HepG2 (cell line): ENCODE measurements at regions not wholly inside any gene's neighbourhood (a gene's known extent, or its start where the extent isn't known, plus 50 kb on each side); places are given as distances from the start of the nearest gene placed in this dataset.
A peak's percentile ranks its signal among the peaks of the same experiment; 100 is the strongest.

ENCODE experiments used
- ATAC-seq: fragments of 200-7000 bp; cut with Tn5 transposase; 3 replicates; pipeline ENCODE4 v1.9.1; 2020; ENCODE audit warnings: mild to moderate bottlenecking, moderate library complexity
- BruUV-seq: library from RNA; stranded (reverse); fragments of 400-500 nt; replicated peaks from 2 replicates; lab custom pipeline; 2021; lab: Mats Ljungman, UMichigan
- CTCF ChIA-PET: fragments of 300-600 bp; formaldehyde crosslinking; extraction: SDS; loops from one replicate; lab custom pipeline; 2021; ENCODE audit warnings: low total read pairs, inconsistent platforms, low intra/inter-chr PET ratio; lab: Yijun Ruan, JAX
- POLR2A ChIA-PET: fragments of 350-600 bp; sonication (Branson Sonifier 250); formaldehyde crosslinking; loops from one replicate; lab custom pipeline; 2020; ENCODE audit warnings: antibody characterized with exemption, inconsistent platforms; lab: Yijun Ruan, JAX
- DNase-seq: peaks from one replicate; pipeline ENCODE4 v3.0.0-alpha.2; 2015; ENCODE audit warnings: low spot score
- FAIRE-seq: peaks from 3 replicates; lab custom pipeline; 2011; peaks lifted over from hg19 to GRCh38; lab: Jason Lieb, UNC
- H2AFZ ChIP-seq: one replicate; pipeline ENCODE4 v1.6.1; 2011; ENCODE audit warnings: low read length, inconsistent platforms
- H3K27ac ChIP-seq: fragments of 300-600 bp; 3 replicates; pipeline ENCODE4 v1.8.0; 2011; ENCODE audit warnings: mixed run types, mild to moderate bottlenecking, mixed read lengths, low read length, inconsistent platforms; ENCODE audit not compliant: insufficient read depth; ENCODE audit errors: extremely low read length
- H3K27me3 ChIP-seq, 2 experiments: fragments of 200-600 bp in 1 of 2; 2 replicates in 1 of 2; 3 replicates in 1 of 2; pipeline versions ENCODE4 v1.6.0 to v1.8.0; 2011; ENCODE audit warnings: low read length in 2 of 2, mild to moderate bottlenecking in 2 of 2, moderate library complexity in 2 of 2, inconsistent platforms in 1 of 2; ENCODE audit not compliant: insufficient read depth in 2 of 2, control insufficient read depth in 1 of 2
- H3K36me3 ChIP-seq, 2 experiments: fragments of 200-600 bp in 1 of 2; replicated peaks in 1 of 2; 2 replicates in 1 of 2; 3 replicates in 1 of 2; pipeline versions ENCODE4 v1.5.1 to v1.8.0; 2011; ENCODE audit warnings: low read length in 2 of 2, inconsistent platforms in 1 of 2; ENCODE audit not compliant: insufficient read depth in 2 of 2, control insufficient read depth in 1 of 2
- H3K4me1 ChIP-seq: 2 replicates; pipeline ENCODE4 v1.5.1; 2012; ENCODE audit warnings: low read length, inconsistent platforms; ENCODE audit not compliant: insufficient read depth
- H3K4me2 ChIP-seq: 2 replicates; pipeline ENCODE4 v1.6.0; 2011; ENCODE audit warnings: low read depth, low read length, inconsistent platforms
- H3K4me3 ChIP-seq, 3 experiments: fragments of 200-600 bp in 1 of 3; sonication (generic), shearing (Covaris generic) in 1 of 3; replicated peaks in 1 of 3; 2 replicates each; pipeline ENCODE4 v1.5.1; 2011 to 2016; ENCODE audit warnings: low read length in 3 of 3, inconsistent platforms in 2 of 3, low read depth in 2 of 3, mild to moderate bottlenecking in 2 of 3, control low read depth in 1 of 3, mixed read lengths in 1 of 3; ENCODE audit not compliant: insufficient read depth in 1 of 3
- H3K79me2 ChIP-seq: one replicate; pipeline ENCODE4 v1.6.1; 2011; ENCODE audit warnings: low read length, inconsistent platforms; ENCODE audit not compliant: insufficient read depth
- H3K9ac ChIP-seq: 2 replicates; pipeline ENCODE4 v1.6.0; 2011; ENCODE audit warnings: mild to moderate bottlenecking, low read depth, low read length, inconsistent platforms; ENCODE audit not compliant: insufficient read depth
- H3K9me3 ChIP-seq: 2 replicates; pipeline ENCODE4 v1.5.1; 2012; ENCODE audit warnings: mild to moderate bottlenecking, low read length
- H4K20me1 ChIP-seq: 2 replicates; pipeline ENCODE4 v1.6.0; 2011; ENCODE audit warnings: inconsistent platforms, mild to moderate bottlenecking, low read length, moderate library complexity; ENCODE audit not compliant: insufficient read depth
- BORCS8-MEF2B ChIP-seq: sonication (generic); formaldehyde crosslinking; IDR thresholded peaks from 2 replicates; pipeline ENCODE4 v1.8.0; 2022; ENCODE audit warnings: mild to moderate bottlenecking, missing genetic modification reagents
- CEBPG ChIP-seq: IDR thresholded peaks from 2 replicates; pipeline ENCODE4 v1.6.1; 2016
- KMT2A ChIP-seq: sonication (generic); formaldehyde crosslinking; IDR thresholded peaks from 2 replicates; pipeline ENCODE4 v1.4.0; 2020; ENCODE audit warnings: missing genetic modification reagents
- TGIF2 ChIP-seq: IDR thresholded peaks from 2 replicates; pipeline ENCODE4 v1.6.1; 2016; ENCODE audit warnings: control low read depth, missing compliant biosample characterization
- THAP11 ChIP-seq: IDR thresholded peaks from 2 replicates; pipeline ENCODE4 v1.6.1; 2016; ENCODE audit warnings: missing biosample characterization, missing genetic modification reagents
- WGBS: methylation state at CpG from one replicate; pipeline ENCODE4 v1.1.6; 2017; ENCODE audit warnings: low lambda C conversion rate; 5-methylcytosine and 5-hydroxymethylcytosine counted together
- in situ Hi-C: cut with HindIII; loops from 2 replicates; pipeline ENCODE4 v1.10.0; 2017; ENCODE audit warnings: low pct_unique_long_range_greater_than_20kb; ENCODE audit not compliant: extremely low pct_ligation_motif_present
- intact Hi-C: fragments of 100-400 bp; cut with micrococcal nuclease; formaldehyde crosslinking; loops from one replicate; pipeline ENCODE4 v1.10.0; 2022; ENCODE audit not compliant: unreplicated experiment
- TF ChIP-seq, protein P1 (sequence below): sonication (generic); formaldehyde crosslinking; IDR thresholded peaks from 2 replicates; pipeline ENCODE4 v1.8.1; 2023; ENCODE audit warnings: mild to moderate bottlenecking, inconsistent platforms, moderate library complexity, missing genetic modification reagents, borderline replicate concordance
- TF ChIP-seq, protein P2 (sequence below), 2 experiments: fragments of 450-650 bp in 1 of 2; sonication (generic) in 1 of 2; formaldehyde crosslinking in 1 of 2; IDR thresholded peaks; 2 replicates each; pipeline versions ENCODE4 v1.6.1 to v1.8.0; 2016 to 2022; ENCODE audit warnings: antibody characterized with exemption in 1 of 2, mild to moderate bottlenecking in 1 of 2, missing genetic modification reagents in 1 of 2
- TF ChIP-seq, protein P3 (sequence below): sonication (generic); formaldehyde crosslinking; IDR thresholded peaks from 2 replicates; pipeline ENCODE4 v1.5.0; 2020; ENCODE audit warnings: mild to moderate bottlenecking, missing genetic modification reagents
- TF ChIP-seq, protein P4 (sequence below): sonication (generic); formaldehyde crosslinking; IDR thresholded peaks from 2 replicates; pipeline ENCODE4 v1.8.1; 2022; ENCODE audit warnings: low read depth, mild to moderate bottlenecking, missing genetic modification reagents

DNA sequence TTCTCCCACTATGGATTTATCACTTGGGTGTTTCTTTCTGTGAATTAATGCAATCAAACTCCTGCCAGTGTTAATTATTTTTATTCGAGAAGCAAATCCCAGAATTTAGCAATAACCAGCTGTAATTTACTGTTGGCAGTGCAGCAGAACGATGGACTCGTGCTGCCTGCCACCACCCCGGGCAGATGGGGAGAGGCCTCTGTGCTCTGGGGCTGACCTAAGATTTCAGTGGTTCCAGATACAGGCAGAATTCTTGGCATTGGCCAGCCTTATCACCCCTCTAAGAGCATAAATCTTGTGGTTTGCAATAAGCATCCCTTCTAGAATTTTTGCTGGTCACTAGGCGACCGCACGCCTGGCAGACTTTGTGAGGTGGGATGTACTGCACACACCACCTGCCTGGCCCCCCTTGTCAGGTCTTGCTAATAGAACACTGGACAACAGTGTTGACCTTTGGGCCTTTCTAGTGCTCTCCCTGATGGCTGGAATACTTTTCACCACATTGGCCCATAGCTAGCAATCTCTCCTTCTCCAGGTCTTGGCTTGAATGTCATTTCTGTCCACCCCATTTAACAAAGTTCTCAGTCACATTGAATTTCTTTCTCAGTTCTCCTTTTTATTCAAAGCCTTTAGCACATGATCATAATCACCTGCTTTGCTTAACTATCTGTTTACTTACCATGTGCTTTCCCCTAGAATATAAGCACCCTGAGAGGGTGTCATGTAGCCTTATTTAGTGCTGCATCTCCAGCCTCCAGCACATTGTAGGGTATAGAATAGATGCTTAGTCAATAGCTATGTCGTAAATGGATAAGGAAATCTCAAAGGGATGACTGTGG lies 122.1 kb upstream of the DYNLRB2 start:
- FAIRE-seq (peak; percentile 4), ATAC-seq (peak; percentile 89), DNase-seq (no peak)
- H3K9ac ChIP-seq, result no peak overlapping the region
- no peaks in the 10 kb centered on the region for H3K9me3 ChIP-seq
- no peak overlapping the region for H2AFZ ChIP-seq
- no peaks in the 10 kb centered on the region for H4K20me1 ChIP-seq
- H3K4me1 ChIP-seq, result peaks cover 22% of the 10 kb centered on the region
- H3K4me3 ChIP-seq, result no peak overlapping the region
- BruUV-seq, result no TSS peak
- no peaks in the 10 kb centered on the region for H3K36me3 ChIP-seq
- no peaks in the 10 kb centered on the region for H3K79me2 ChIP-seq
- H3K27ac ChIP-seq, result no peak overlapping the region
- intact Hi-C loops (no loop called here), in situ Hi-C loops (no loop called here)
- H3K27me3 ChIP-seq, result no peaks in the 10 kb centered on the region
- no peak overlapping the region for H3K4me2 ChIP-seq
- CTCF ChIA-PET, result no interaction called here
- POLR2A ChIA-PET, result no interaction called here
- 52% methylated on average over 8 of the region's 8 CpGs for WGBS
- TF ChIP-seq, protein P1, sequence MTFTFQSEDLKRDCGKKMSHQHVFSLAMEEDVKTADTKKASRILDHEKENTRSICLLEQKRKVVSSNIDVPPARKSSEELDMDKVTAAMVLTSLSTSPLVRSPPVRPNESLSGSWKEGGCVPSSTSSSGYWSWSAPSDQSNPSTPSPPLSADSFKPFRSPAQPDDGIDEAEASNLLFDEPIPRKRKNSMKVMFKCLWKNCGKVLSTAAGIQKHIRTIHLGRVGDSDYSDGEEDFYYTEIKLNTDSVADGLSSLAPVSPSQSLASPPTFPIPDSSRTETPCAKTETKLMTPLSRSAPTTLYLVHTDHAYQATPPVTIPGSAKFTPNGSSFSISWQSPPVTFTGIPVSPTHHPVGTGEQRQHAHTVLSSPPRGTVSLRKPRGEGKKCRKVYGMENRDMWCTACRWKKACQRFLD (CRISPR knock-in tag), result no peak
- no peak for TF ChIP-seq CEBPG
- no peak for TF ChIP-seq KMT2A (CRISPR knock-in tag)
- TF ChIP-seq BORCS8-MEF2B (CRISPR knock-in tag), result no peak
- TF ChIP-seq, protein P2, sequence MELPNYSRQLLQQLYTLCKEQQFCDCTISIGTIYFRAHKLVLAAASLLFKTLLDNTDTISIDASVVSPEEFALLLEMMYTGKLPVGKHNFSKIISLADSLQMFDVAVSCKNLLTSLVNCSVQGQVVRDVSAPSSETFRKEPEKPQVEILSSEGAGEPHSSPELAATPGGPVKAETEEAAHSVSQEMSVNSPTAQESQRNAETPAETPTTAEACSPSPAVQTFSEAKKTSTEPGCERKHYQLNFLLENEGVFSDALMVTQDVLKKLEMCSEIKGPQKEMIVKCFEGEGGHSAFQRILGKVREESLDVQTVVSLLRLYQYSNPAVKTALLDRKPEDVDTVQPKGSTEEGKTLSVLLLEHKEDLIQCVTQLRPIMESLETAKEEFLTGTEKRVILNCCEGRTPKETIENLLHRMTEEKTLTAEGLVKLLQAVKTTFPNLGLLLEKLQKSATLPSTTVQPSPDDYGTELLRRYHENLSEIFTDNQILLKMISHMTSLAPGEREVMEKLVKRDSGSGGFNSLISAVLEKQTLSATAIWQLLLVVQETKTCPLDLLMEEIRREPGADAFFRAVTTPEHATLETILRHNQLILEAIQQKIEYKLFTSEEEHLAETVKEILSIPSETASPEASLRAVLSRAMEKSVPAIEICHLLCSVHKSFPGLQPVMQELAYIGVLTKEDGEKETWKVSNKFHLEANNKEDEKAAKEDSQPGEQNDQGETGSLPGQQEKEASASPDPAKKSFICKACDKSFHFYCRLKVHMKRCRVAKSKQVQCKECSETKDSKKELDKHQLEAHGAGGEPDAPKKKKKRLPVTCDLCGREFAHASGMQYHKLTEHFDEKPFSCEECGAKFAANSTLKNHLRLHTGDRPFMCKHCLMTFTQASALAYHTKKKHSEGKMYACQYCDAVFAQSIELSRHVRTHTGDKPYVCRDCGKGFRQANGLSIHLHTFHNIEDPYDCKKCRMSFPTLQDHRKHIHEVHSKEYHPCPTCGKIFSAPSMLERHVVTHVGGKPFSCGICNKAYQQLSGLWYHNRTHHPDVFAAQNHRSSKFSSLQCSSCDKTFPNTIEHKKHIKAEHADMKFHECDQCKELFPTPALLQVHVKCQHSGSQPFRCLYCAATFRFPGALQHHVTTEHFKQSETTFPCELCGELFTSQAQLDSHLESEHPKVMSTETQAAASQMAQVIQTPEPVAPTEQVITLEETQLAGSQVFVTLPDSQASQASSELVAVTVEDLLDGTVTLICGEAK (IDR thresholded peaks at IDR 0.05), result no peak
- TF ChIP-seq, protein P2 (CRISPR knock-in tag; IDR thresholded peaks at IDR 0.05), result no peak
- no peak for TF ChIP-seq TGIF2 (CRISPR knock-in tag)
- TF ChIP-seq, protein P3, sequence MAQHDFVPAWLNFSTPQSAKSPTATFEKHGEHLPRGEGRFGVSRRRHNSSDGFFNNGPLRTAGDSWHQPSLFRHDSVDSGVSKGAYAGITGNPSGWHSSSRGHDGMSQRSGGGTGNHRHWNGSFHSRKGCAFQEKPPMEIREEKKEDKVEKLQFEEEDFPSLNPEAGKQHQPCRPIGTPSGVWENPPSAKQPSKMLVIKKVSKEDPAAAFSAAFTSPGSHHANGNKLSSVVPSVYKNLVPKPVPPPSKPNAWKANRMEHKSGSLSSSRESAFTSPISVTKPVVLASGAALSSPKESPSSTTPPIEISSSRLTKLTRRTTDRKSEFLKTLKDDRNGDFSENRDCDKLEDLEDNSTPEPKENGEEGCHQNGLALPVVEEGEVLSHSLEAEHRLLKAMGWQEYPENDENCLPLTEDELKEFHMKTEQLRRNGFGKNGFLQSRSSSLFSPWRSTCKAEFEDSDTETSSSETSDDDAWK, result no peak
- TF ChIP-seq, protein P4, sequence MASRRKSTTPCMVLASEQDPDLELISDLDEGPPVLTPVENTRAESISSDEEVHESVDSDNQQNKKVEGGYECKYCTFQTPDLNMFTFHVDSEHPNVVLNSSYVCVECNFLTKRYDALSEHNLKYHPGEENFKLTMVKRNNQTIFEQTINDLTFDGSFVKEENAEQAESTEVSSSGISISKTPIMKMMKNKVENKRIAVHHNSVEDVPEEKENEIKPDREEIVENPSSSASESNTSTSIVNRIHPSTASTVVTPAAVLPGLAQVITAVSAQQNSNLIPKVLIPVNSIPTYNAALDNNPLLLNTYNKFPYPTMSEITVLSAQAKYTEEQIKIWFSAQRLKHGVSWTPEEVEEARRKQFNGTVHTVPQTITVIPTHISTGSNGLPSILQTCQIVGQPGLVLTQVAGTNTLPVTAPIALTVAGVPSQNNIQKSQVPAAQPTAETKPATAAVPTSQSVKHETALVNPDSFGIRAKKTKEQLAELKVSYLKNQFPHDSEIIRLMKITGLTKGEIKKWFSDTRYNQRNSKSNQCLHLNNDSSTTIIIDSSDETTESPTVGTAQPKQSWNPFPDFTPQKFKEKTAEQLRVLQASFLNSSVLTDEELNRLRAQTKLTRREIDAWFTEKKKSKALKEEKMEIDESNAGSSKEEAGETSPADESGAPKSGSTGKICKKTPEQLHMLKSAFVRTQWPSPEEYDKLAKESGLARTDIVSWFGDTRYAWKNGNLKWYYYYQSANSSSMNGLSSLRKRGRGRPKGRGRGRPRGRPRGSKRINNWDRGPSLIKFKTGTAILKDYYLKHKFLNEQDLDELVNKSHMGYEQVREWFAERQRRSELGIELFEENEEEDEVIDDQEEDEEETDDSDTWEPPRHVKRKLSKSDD, result no peak
- no peak for TF ChIP-seq THAP11 (CRISPR knock-in tag)
